SK-N-SH treated with all-trans-retinoic acid at 6 μM for 48 hours (cell line): ENCODE measurements at regions not wholly inside any gene's neighbourhood (a gene's known extent, or its start where the extent isn't known, plus 50 kb on each side); places are given as distances from the start of the nearest gene placed in this dataset.

Experiments
- ARNTL ChIP-seq: fragments of 450-650 bp; formaldehyde crosslinking; IDR thresholded peaks from 2 replicates; pipeline ENCODE4 v1.5.0; 2020; ENCODE audit warnings: low read depth, mild to moderate bottlenecking, moderate library complexity, borderline replicate concordance
- BACH2 ChIP-seq: fragments of 250-450 bp; sonication (Bioruptor Pico); IDR thresholded peaks from 2 replicates; pipeline ENCODE4 v1.9.0; 2021; ENCODE audit warnings: mild to moderate bottlenecking, borderline replicate concordance
- ESRRG ChIP-seq: fragments of 250-450 bp; sonication (Bioruptor Pico); IDR thresholded peaks from 2 replicates; pipeline ENCODE4 v1.6.1; 2021; ENCODE audit warnings: mild to moderate bottlenecking
- PATZ1 ChIP-seq: fragments of 250-450 bp; sonication (Bioruptor Pico); IDR thresholded peaks from 2 replicates; pipeline ENCODE4 v1.8.0; 2020; ENCODE audit warnings: mild to moderate bottlenecking, moderate library complexity, borderline replicate concordance
- PPARA ChIP-seq: fragments of 250-450 bp; sonication (Bioruptor Pico); IDR thresholded peaks from 2 replicates; pipeline ENCODE4 v1.5.0; 2020; ENCODE audit warnings: mild to moderate bottlenecking, borderline replicate concordance
- TSHZ2 ChIP-seq: fragments of 250-450 bp; sonication (Bioruptor Pico); IDR thresholded peaks from 2 replicates; pipeline ENCODE4 v1.5.0; 2020; ENCODE audit warnings: mild to moderate bottlenecking, moderate library complexity
- ZC3H10 ChIP-seq: fragments of 250-450 bp; sonication (Bioruptor Pico); IDR thresholded peaks from 2 replicates; pipeline ENCODE4 v1.5.1; 2021; ENCODE audit warnings: mild to moderate bottlenecking, moderate library complexity
- ZFP3 ChIP-seq: fragments of 250-450 bp; sonication (Bioruptor Pico); IDR thresholded peaks from 2 replicates; pipeline ENCODE4 v1.5.0; 2020; ENCODE audit warnings: mild to moderate bottlenecking, moderate library complexity
- ZNF70 ChIP-seq: fragments of 450-650 bp; formaldehyde crosslinking; IDR thresholded peaks from 2 replicates; pipeline ENCODE4 v1.5.0; 2020; ENCODE audit warnings: mild to moderate bottlenecking, moderate library complexity
- TF ChIP-seq, protein P1 (sequence below): fragments of 250-450 bp; sonication (Bioruptor Pico); IDR thresholded peaks from 2 replicates; pipeline ENCODE4 v1.8.0; 2021; ENCODE audit warnings: low read depth, mild to moderate bottlenecking, moderate library complexity, borderline replicate concordance
- TF ChIP-seq, protein P2 (sequence below): fragments of 250-450 bp; sonication (Bioruptor Pico); IDR thresholded peaks from 2 replicates; pipeline ENCODE4 v1.5.1; 2020; ENCODE audit warnings: low read depth, mild to moderate bottlenecking, moderate library complexity

DNA sequence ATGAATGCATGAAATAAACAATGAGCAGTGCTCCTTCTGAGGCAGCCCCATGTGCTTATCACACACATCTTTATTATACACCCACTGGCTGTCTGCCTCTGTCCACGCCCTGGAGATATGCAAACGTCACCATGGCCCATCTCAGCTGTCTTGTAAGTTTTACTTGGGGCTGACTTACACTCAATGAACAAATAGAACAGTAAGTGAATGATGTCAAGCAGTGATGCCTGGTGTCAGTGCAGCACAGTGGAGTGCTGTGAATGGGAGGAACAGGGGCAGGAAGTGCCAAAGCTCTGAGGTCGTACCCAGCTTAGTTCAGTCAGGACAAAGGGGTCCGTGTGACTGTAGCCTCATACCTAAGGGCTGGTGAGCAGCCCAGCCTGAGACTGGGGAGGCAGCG, 659.5 kb upstream of the HS6ST1 start:
- TF ChIP-seq, protein P1, sequence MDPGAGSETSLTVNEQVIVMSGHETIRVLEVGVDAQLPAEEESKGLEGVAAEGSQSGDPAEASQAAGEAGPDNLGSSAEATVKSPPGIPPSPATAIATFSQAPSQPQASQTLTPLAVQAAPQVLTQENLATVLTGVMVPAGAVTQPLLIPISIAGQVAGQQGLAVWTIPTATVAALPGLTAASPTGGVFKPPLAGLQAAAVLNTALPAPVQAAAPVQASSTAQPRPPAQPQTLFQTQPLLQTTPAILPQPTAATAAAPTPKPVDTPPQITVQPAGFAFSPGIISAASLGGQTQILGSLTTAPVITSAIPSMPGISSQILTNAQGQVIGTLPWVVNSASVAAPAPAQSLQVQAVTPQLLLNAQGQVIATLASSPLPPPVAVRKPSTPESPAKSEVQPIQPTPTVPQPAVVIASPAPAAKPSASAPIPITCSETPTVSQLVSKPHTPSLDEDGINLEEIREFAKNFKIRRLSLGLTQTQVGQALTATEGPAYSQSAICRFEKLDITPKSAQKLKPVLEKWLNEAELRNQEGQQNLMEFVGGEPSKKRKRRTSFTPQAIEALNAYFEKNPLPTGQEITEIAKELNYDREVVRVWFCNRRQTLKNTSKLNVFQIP: no peak
- TF ChIP-seq ZNF70 (CRISPR knock-in tag) (no peak), ZFP3 (CRISPR knock-in tag) (no peak), PATZ1 (CRISPR knock-in tag) (no peak), TSHZ2 (CRISPR knock-in tag) (no peak), ESRRG (CRISPR knock-in tag) (no peak), ZC3H10 (no peak), BACH2 (CRISPR knock-in tag) (no peak), ARNTL (CRISPR knock-in tag) (no peak), PPARA (no peak)
- TF ChIP-seq, protein P2, sequence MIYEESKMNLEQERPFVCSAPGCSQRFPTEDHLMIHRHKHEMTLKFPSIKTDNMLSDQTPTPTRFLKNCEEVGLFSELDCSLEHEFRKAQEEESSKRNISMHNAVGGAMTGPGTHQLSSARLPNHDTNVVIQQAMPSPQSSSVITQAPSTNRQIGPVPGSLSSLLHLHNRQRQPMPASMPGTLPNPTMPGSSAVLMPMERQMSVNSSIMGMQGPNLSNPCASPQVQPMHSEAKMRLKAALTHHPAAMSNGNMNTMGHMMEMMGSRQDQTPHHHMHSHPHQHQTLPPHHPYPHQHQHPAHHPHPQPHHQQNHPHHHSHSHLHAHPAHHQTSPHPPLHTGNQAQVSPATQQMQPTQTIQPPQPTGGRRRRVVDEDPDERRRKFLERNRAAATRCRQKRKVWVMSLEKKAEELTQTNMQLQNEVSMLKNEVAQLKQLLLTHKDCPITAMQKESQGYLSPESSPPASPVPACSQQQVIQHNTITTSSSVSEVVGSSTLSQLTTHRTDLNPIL (CRISPR knock-in tag): no peak
